Endodermal cell (in vitro differentiated cells): ENCODE measurements at regions not wholly inside any gene's neighbourhood (a gene's known extent, or its start where the extent isn't known, plus 50 kb on each side); places are given as distances from the start of the nearest gene placed in this dataset.

Source experiments
- DNase-seq: peaks from one replicate; pipeline ENCODE4 v3.0.0-alpha.2; 2017
- H3K27ac ChIP-seq: 2 replicates; pipeline ENCODE4 v1.5.1; 2013; ENCODE audit warnings: mild to moderate bottlenecking, low read depth, low read length, moderate library complexity
- H3K27me3 ChIP-seq: 2 replicates; pipeline ENCODE4 v1.6.1; 2013; ENCODE audit warnings: mild to moderate bottlenecking, low read length, moderate library complexity; ENCODE audit not compliant: insufficient read depth, control insufficient read depth, poor library complexity, severe bottlenecking
- H3K36me3 ChIP-seq: 2 replicates; pipeline ENCODE4 v1.7.0; 2013; ENCODE audit warnings: mild to moderate bottlenecking, low read length, moderate library complexity; ENCODE audit not compliant: control insufficient read depth, insufficient read depth
- H3K4me1 ChIP-seq: one replicate; pipeline ENCODE4 v1.7.0; 2013; ENCODE audit warnings: low read length; ENCODE audit not compliant: control insufficient read depth, insufficient read depth
- H3K4me3 ChIP-seq: 2 replicates; pipeline ENCODE4 v1.5.1; 2013; ENCODE audit warnings: mild to moderate bottlenecking, low read length, moderate library complexity
- H3K9ac ChIP-seq: 2 replicates; pipeline ENCODE4 v1.6.1; 2013; ENCODE audit warnings: mild to moderate bottlenecking, low read length, moderate library complexity; ENCODE audit not compliant: poor library complexity, severe bottlenecking; ENCODE audit errors: extremely low read depth
- H3K9me3 ChIP-seq: 2 replicates; pipeline ENCODE4 v1.6.1; 2013; ENCODE audit warnings: mild to moderate bottlenecking, low read length, moderate library complexity; ENCODE audit not compliant: control insufficient read depth
- H3K27ac Mint-ChIP-seq: 2 replicates; pipeline ENCODE4 v1.8.0; 2020; ENCODE audit warnings: mixed read lengths
- H3K27me3 Mint-ChIP-seq: 2 replicates; pipeline ENCODE4 v1.8.0; 2021; ENCODE audit warnings: mild to moderate bottlenecking, mixed read lengths; ENCODE audit not compliant: insufficient read depth
- H3K36me3 Mint-ChIP-seq: 2 replicates; pipeline ENCODE4 v1.8.0; 2020; ENCODE audit warnings: low read depth, mixed read lengths
- H3K4me1 Mint-ChIP-seq: 2 replicates; pipeline ENCODE4 v1.8.0; 2020; ENCODE audit warnings: mixed read lengths
- H3K4me3 Mint-ChIP-seq: 2 replicates; pipeline ENCODE4 v1.8.0; 2020; ENCODE audit warnings: mild to moderate bottlenecking, moderate library complexity, mixed read lengths
- H3K9me3 Mint-ChIP-seq: 2 replicates; pipeline ENCODE4 v1.8.0; 2020; ENCODE audit warnings: mild to moderate bottlenecking, mixed read lengths
- CTCF ChIP-seq: fragments of 200-600 bp; sonication (generic); conservative IDR thresholded peaks from 2 replicates; pipeline ENCODE4 v1.5.0; 2021; ENCODE audit warnings: antibody characterized with exemption, mild to moderate bottlenecking
- WGBS, 2 experiments: methylation state at CpG; one replicate each; pipeline versions ENCODE4 v1.1.5 to v1.1.7; 2013; ENCODE audit warnings: missing lambda C conversion rate in 2 of 2, mixed read lengths in 1 of 2; ENCODE audit not compliant: insufficient coverage in 1 of 2, insufficient read length in 1 of 2; 5-methylcytosine and 5-hydroxymethylcytosine counted together

- Histone ChIP-seq H3K36me3 (no peaks in the 10 kb centered on the region), H3K27me3 (no peaks in the 10 kb centered on the region), H3K4me3 (no peak overlapping the region), H3K27ac (no peak overlapping the region), H3K9me3 (no peaks in the 10 kb centered on the region), H3K9ac (no peak overlapping the region), H3K4me1 (no peaks in the 10 kb centered on the region)
- Mint-ChIP-seq H3K27ac (no peak overlapping the region), H3K9me3 (no peaks in the 10 kb centered on the region), H3K4me3 (no peak overlapping the region), H3K36me3 (no peaks in the 10 kb centered on the region), H3K4me1 (peaks cover 4% of the 10 kb centered on the region), H3K27me3 (no peaks in the 10 kb centered on the region)
- DNase-seq, result no peak
- no peak for TF ChIP-seq CTCF
- WGBS, 2 experiments, result 86 to 89% methylated on average over 4 of the region's 4 CpGs
These were observed 205.9 kb downstream of the PHLDA1 start for GRCh38 chr12:75825686-75826085.

GRCh38 chr12:75823475-75823874 lies 208.1 kb downstream of the PHLDA1 start:
- no peak for TF ChIP-seq CTCF
- Mint-ChIP-seq H3K27ac (no peak overlapping the region), H3K9me3 (no peaks in the 10 kb centered on the region), H3K36me3 (no peaks in the 10 kb centered on the region), H3K4me3 (no peak overlapping the region), H3K4me1 (peaks cover 12% of the 10 kb centered on the region), H3K27me3 (no peaks in the 10 kb centered on the region)
- Histone ChIP-seq H3K36me3 (no peaks in the 10 kb centered on the region), H3K27ac (no peak overlapping the region), H3K4me3 (no peak overlapping the region), H3K9ac (no peak overlapping the region), H3K27me3 (no peaks in the 10 kb centered on the region), H3K9me3 (no peaks in the 10 kb centered on the region), H3K4me1 (no peaks in the 10 kb centered on the region)
- 83% methylated on average over 1 of the region's 1 CpG; no CpG with 5 or more reads in 1 of the 2 experiments for WGBS, 2 experiments
- DNase-seq, result no peak

GRCh38 chr12:75822416-75822815 lies 209.2 kb downstream of the PHLDA1 start:
- no peaks in the 10 kb centered on the region for H3K4me1 ChIP-seq
- no peaks in the 10 kb centered on the region for H3K27me3 ChIP-seq
- no peaks in the 10 kb centered on the region for H3K9me3 ChIP-seq
- H3K4me3 Mint-ChIP-seq, result no peak overlapping the region
- H3K27ac Mint-ChIP-seq, result no peak overlapping the region
- no peak for DNase-seq
- H3K36me3 Mint-ChIP-seq, result no peaks in the 10 kb centered on the region
- H3K4me3 ChIP-seq, result no peak overlapping the region
- no peak overlapping the region for H3K27ac ChIP-seq
- no peaks in the 10 kb centered on the region for H3K36me3 ChIP-seq
- no peaks in the 10 kb centered on the region for H3K9me3 Mint-ChIP-seq
- no peaks in the 10 kb centered on the region for H3K27me3 Mint-ChIP-seq
- no peak overlapping the region for H3K9ac ChIP-seq
- WGBS, 2 experiments, result 96 to 100% methylated on average over 2 to 3 of the region's 3 CpGs
- no peak for TF ChIP-seq CTCF
- H3K4me1 Mint-ChIP-seq, result peaks cover 12% of the 10 kb centered on the region
